ENCODE measurements at regions not wholly inside any gene's neighbourhood (a gene's known extent, or its start where the extent isn't known, plus 50 kb on each side); places are given as distances from the start of the nearest gene placed in this dataset.

DNA sequence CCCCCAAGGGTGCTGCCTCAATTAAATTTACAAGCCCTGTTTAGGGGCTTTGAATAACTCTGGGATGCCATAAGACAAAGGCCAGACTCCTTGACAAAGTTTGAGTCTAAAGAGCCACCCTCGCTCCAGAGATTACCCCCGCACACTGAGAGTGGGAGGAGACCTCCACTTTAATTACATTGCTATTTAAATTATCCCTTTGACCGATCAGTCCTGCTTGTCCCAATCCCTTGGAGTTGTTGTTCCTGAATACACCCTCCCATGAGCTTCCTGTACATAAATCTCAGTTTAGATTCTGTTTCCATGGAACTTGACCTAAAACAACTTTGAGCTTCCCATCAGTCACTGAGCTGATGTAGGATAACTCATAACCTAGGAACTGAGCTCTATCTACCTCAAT is 596.3 kb downstream of the PYDC2 start:
- no peak for TF ChIP-seq EP300 (IDR thresholded peaks at IDR 0.05)
- TF ChIP-seq, protein P1, sequence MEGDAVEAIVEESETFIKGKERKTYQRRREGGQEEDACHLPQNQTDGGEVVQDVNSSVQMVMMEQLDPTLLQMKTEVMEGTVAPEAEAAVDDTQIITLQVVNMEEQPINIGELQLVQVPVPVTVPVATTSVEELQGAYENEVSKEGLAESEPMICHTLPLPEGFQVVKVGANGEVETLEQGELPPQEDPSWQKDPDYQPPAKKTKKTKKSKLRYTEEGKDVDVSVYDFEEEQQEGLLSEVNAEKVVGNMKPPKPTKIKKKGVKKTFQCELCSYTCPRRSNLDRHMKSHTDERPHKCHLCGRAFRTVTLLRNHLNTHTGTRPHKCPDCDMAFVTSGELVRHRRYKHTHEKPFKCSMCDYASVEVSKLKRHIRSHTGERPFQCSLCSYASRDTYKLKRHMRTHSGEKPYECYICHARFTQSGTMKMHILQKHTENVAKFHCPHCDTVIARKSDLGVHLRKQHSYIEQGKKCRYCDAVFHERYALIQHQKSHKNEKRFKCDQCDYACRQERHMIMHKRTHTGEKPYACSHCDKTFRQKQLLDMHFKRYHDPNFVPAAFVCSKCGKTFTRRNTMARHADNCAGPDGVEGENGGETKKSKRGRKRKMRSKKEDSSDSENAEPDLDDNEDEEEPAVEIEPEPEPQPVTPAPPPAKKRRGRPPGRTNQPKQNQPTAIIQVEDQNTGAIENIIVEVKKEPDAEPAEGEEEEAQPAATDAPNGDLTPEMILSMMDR (IDR thresholded peaks at IDR 0.05) = no peak
- no peak for TF ChIP-seq POLR2AphosphoS5 (IDR thresholded peaks at IDR 0.05)

Data from stomach (tissue), 4 donors.